GM19043 (cell line): ENCODE measurements at regions not wholly inside any gene's neighbourhood (a gene's known extent, or its start where the extent isn't known, plus 50 kb on each side); places are given as distances from the start of the nearest gene placed in this dataset.
"Not testable (repeated sequence)": the region's sequence is repeated elsewhere in the genome, so short reads cannot be mapped to it uniquely, and the experiment has no call there.

Source experiments
- ATAC-seq: cut with Tn5 transposase; IDR thresholded peaks from one replicate; pipeline ENCODE4 v1.9.1; 2021; ENCODE audit warnings: low read depth; ENCODE audit not compliant: unreplicated experiment

DNA sequence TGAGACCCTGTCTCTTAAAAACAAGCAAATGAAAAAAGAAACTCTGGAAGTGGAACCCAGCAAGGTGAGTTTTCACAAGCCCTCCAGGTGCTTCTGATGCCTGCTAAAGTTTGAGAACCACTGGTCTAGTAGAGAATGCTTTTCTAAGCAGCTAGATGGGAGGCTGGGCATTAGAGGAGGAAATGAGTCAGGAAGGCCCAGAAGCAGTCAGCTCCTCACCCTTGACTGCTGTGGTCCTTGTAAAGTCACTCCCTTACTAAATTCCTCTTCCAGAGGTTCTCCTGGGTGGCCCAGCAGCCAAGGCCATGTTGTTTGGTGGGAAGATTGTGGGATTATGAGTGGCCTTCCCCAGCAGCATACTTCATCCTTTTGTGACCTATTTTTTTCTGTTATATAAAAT is 52.0 kb upstream of the FYN start:
- no peak for ATAC-seq

DNA sequence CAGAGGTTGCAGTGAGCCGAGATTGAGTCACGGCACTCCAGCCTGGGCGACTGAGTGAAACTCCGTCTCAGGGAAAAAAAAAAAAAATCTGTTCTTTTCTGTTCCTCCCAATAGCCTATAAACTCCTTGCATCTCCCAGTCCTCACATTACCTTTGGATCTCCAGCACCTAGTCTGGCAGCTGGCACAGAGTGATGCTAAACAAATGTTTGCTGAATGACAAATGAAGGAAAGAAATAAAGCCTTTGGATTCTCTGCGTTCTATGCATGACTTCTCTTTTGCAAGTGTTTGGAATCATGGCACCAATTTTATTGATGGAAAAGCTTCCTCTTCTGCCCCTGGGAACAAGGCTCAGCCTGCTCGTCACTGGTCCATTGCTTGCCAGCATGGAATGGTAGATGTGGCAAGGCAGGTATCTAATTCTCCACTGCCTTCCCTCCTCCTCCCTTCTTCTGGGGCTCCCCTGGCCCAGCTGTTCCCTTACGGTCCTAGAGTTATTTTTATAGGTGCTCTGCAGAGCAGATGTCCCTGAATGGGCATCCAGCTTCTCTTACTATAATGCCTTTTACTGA is 53.6 kb upstream of the FYN start:
- ATAC-seq: no peak

DNA sequence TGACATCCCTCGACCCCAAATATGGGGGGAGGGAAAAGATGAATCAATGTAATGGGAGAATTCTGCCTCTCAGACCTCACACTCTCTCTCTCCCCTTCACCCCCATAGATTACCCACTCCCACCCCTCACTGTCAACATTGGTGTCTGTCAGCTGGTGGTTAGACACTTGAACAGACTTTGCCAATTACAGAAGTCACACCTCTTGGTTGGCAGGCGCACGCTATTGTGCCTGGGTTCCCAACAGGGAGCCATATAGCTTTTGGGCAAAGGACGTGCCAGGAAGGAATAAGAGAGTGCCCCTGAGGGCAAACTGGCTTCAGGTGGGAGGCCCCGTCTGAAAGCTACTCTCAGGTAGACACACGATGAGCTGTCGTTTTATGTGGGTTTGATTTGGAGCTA is 54.1 kb upstream of the FYN start:
- ATAC-seq: no peak

DNA sequence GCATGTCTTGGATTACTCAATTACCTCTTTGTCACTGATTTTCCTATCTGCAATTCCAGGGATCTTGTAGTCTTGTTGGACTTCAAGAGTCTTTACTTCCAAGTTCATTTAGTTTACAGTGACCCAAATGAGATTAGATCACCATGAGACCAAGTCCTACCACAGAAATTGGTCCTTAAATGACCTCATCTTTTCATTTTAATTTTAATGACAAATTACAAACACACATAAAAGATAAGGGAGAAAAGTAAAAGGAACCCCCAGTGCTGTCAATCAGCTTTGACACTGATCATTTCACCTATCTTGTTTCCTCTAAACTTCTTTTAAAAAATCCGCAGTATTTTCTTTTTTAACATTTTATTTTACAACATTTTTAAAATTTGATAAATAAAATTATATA is 54.9 kb upstream of the FYN start:
- ATAC-seq: no peak

DNA sequence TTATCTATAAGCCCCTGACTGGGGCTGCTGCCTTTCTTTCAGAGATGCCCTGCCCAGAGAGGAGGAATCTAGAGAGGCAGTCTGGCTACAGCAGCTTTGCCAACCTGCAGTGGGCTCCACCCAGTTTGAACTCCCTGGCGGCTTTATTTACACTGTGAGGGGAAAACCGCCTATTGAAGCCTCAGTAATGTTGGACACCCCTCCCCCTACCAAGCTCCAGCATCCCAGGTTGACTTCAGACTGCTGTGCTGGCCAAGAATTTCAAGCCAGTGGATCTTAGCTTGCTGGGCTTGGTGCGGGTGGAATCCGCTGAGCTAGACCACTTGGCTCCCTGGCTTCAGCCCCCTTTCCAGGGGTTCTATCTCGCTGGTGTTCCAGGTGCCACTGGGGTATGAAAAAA is 61.4 kb upstream of the FYN start:
- not testable (repeated sequence) for ATAC-seq

DNA sequence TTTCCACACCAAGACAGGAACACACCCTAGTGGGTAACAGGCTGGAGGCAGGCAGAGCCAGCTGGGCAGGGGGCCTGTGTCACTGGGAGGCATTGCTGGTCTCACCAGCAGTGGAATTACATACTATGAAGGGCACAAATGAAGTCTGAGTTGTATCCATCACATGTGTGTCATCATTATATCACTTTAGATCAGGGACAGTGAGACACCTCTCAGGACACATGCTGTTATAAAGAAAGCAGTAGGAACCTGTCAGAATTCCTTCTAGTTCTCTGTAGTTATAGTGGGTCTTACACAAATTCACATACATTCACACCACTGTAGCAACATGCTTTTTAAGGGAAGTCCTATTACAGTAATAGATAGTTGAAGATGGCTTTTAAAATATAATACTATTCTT is 63.5 kb upstream of the FYN start:
- no peak for ATAC-seq

DNA sequence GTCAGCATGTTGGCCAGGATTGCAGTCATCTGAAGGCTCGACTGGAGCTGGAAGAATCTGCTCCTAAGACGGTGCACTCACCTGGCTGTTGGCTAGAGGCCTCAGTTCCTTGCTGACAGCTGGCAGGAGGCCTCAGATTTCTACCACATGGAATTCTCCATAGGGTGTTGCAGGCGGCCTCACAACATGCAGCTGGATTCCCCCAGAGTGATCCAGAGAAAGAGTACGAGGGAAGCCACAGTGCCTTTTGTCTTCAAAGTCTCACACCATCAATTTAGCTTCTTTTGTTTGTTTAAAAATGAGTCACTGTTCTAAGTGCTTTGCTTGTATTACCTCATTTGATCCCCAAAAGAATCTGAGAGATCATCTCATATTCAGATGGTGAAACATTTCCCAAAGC is 65.5 kb upstream of the FYN start:
- ATAC-seq: no peak

DNA sequence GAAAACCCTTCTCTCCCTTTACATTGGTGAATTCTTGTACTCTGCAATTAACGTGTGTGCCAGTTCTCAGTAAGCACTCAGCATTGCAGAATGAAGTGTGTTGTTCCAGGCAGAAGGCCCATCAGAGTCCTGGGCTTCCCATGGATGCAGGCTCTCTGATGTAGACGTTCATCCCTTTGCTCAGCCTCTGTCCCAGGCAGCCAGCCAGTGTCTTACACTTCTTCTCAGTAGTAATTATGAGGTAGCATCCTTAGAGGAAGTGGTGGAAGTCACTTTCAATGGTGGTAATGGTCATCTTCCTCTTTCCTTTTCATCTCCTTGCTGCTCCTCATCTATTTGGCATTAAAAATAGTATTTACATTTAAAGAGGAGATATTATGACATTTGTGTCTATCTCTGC is 66.7 kb upstream of the FYN start:
- ATAC-seq: no peak

DNA sequence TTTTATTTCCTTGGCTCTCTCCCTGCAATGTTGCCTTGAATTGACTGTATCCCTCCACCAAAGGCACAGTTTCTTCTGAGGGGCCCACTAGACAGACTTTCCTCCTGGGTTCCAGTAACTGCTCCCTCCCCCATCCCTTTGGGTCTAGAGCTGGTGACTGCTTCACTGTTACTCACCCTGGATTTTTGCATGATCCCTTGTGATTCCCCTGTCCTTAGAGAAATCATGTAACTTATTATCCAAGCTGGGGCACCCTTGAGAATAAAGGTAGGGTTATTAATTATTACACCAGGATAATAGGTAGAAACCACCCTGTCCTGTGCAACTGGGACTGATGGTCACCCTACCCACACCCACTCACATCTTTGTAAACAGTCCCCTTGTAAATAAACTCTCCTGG is 67.5 kb upstream of the FYN start:
- ATAC-seq: no peak

DNA sequence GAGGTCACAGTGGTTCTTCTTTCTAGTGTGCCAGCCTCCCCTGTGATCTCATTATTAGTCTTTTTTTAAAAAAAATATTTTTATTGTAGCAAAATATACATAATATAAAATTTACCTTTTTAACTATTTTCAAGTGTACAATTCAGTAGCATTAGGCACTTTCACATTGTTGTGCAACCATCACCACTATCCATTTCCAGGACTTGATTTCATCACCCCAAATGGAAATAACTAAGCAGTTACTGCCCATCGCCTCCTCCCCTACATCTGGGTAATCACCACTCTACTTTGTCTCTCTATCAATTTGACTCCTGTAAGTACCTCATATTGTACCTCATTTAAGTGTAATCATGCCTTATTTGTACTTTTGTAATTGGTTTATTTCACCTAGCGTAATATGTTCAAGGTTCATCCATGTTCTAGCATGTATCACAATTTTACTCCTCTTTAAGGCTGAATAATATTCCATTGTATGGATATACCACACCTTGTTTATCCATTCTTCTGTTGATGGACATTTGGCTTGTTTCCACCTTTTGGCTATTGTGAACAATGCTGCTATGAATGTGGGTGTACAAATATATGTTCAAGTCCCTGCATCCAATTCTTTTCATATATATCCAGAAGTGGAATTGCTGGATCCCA is 68.6 kb upstream of the FYN start:
- no peak for ATAC-seq

DNA sequence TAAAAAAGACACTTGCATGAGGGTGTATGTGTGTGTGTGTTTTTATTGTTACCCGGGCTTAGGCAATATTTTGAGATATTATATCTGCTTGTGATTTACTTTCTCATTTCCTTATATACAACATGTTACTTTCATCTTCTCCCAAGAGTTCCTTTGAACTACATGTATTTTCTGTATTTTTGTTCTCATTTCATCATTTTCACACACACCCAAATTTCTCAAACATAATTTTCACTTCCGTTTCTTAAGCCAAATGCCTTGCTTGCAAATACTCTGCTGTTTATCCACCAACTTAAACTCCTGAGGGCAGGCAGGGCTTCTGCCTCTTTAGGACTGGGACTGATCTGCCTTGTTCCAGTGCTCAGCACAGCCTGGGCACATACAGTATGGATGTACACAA is 69.3 kb upstream of the FYN start:
- no peak for ATAC-seq

DNA sequence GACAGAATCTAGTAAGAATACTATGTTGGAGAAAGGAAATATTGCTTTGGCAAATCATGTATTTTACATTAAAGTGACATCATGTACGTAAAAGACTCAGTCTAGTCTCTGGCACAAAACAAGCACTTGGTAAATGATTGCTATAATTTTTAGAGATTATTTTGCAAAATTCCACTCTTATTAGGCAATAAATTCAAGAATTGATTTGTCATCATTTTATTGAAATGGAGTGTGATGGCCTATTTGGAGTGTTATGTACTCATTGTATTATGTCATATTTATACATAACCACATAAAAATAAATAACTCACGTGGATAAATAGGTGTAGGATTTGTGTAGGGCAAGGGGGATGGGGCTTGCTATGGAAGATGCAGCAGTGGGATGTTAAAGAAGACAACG is 70.0 kb upstream of the FYN start:
- ATAC-seq: no peak

DNA sequence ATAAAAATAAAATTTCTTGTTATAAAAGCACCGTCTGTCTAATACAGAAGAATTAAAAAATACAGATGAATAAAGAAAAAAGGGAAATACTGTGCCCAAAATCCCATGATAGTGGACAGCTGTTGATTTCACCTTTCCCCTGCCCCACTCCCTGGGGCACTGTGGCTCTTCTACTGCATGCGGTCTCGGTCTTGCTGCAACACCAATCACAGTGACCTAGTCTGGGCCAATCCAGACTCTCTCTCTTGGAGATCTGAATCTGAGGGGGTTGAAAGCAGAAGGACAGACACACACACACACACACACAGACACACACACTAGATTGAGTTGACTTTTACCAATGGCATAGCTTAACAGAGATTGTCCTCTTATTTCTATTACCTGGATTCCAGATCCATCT is 70.5 kb upstream of the FYN start:
- no peak for ATAC-seq

DNA sequence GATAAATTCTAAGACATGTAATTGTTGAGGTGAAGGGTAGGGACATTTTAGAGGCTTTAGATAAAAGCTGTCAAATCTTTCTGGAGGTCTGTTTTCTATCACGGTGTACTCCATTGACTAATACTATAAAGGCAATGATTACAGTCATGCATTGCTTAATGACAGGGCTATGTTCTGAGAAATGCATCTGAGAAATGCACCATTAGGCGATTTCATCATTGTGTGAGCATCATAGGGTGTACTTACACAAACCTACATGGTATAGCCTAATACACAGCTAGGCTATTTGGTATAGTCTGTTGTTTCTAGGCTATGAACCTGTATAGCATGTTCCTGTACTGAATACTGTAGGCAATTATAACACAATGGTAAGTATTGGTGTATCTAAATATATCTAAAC is 71.3 kb upstream of the FYN start:
- ATAC-seq: no peak

DNA sequence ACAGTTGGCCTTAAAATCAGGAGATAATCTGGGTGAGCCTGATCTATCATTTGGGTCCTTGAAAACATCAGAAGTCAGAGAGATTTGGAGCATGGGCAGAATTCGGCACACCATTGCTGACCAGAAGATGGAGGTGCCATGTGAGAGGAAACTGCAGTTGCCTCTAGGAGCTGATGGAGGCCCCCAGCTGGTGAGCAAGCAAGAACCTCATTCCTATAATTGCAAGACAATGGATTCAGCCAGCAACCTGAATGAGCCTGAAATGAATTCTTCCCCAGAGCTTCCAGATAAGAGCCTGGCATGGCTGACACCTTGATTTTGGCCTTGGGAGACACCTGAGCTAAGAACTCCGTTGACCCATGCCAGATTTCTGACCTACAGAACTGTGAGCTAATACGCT is 76.3 kb upstream of the FYN start:
- no peak for ATAC-seq

DNA sequence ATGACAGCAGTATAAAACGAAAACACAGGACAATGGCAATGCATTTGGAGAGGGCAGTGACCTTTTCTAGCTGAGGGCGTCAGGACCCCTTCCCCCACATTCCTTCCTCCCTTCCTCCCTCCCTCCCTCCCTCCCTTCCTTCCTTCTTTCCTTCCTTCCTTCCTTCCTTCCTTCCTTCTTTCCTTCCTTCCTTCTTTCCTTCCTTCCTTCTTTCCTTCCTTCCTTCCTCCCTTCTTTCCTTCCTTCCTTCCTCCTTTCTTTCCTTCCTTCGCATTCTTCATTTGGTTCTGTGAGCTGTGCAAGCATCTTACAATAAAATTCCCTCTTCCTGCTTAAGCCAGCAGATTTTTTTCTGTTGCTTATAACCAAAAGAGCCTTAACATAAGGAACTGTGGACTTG is 76.7 kb upstream of the FYN start:
- not testable (repeated sequence) for ATAC-seq

DNA sequence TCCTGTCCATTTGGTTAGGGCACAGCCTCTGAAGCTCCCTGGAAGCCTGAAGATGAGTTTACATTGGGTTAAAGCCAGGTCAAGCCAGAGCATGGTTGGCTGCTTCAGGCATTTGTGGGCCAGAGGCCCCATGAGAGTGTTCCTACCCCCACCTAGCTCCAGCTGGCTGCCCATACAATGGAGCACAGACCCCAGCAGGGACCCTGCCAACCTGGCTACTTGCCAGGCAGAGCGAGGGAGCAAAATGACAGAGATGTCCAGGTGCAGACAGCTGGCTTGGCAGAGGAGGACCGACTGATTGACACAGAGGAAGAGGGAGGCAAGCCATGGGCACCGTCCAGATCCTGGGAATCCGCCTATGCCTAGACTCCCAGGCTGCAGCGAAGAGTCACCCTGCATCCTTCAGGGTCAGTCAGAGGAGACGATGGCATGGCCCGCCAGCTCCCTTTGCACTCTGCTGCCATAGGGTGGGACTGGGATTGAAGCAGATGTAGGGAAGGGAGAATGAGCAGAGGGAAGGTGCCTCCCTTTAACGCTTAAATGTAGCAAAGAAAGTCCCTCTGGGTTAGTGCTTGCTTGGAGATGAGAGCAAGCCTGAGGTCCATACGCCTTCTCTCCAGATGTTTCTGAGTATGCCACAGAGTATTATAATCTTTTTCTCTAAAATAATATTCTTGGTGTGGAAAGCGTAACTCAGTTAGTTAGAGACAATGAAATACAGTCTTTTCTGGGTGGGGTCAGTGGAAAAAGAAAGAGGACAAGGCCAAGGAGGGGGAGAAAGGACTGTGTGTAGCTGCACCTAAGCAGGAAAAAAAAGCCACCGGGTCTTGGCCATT is 77.6 kb upstream of the FYN start:
- ATAC-seq: no peak

DNA sequence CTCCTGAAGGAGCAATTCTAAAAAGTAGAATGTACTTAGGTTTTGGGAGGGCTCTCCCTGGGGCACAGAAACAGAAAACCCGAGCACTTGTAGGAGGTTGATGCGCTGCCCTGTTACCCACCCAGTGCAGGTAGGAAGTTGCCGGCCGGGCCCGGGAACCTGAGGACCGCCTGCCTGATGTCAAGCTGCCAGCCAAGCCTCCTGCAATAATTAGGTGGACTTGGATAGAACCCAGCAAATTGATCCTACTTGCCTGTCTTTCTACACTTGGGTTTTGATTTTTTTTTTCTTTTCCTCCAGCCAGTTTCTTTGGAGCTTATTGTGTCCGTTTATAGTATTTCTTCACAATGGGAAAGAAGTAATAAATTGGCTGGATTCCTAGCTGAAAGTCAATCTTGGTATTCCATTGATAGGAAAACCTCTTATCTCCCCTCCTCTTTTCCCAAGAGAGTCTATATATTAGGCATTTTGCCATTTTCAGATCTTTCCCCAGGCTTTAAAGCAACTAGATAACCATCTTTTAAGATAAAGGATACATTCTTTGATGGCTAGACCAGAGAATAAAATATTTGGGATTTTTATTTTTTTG is 78.3 kb upstream of the FYN start:
- ATAC-seq: no peak

DNA sequence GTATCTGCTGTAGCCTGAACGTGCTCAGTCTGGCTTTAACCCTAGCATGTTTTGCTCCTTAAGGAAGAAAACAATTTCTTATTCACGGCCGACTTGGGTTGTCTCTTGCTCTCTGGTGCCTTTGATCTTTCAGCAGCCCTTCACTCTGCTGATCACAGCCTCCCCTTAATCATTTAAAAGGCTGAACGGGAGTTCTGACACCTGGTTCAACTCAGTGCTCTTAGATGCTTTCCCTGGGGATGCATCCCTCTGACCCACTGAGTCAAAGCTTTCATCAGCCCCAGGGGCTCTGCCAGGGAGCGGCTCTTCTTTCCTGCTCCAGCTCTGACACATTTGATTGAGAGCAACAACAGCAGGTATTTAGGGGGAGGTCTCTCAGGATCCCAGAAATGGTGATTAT is 79.0 kb upstream of the FYN start:
- no peak for ATAC-seq

DNA sequence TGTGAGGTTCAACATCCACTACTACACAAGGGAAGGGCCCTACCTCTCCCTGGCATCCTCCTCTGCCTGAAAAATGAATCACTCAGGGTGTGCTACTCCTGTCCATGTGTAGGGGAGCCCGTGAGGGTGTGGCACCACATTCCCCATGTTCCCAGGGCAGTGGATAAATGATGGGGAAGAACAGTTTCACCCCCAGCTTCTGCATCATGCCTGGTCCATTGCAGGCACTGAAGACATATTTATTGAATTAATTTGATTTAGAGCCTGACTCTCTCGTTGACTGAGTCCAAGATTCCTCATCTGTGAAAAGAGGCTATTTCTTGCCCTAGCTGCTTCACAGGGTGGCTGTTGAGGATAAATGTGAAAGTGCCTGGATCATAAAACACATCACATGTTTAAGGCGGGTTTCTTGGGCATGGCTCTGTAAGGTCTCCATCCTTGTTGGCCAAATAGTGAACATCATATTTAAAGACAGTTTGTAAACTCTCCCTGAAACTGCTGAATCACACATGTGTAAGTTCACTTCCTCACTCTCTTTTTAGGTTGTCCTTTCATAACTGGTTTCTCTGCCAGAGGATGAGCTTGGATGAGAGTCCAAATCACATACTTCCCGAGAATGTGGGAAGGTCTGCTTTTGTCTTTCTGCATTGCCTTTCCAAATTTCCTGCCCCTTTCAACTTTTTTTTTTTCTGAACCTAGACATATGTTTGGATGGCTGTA is 79.7 kb upstream of the FYN start:
- ATAC-seq: no peak

DNA sequence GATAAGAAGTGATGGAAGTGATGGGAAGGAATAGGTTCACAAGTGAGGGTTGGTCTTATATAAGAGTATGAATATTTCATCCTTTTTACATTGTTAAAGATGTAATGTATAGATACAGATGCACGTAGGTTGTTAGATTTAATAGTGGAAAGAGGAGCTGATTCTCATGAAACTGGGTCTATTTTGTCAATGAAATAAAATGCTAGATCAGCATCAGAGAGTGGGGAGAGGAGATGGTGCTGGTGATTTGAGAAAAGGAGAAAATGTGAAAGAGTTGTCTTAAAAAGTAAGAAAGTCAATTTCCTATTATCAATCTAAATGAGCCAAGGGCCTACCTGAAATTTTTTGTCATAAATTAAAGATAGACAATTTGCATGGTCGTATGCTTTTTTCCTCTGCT is 82.8 kb upstream of the FYN start:
- ATAC-seq: no peak
